NCI-H1092 (cell line): ENCODE measurements at regions not wholly inside any gene's neighbourhood (a gene's known extent, or its start where the extent isn't known, plus 50 kb on each side); places are given as distances from the start of the nearest gene placed in this dataset.

ENCODE experiments used
- DNase-seq: peaks from one replicate; lab custom pipeline; 2025; lab: John Stamatoyannopoulos, UW

DNA sequence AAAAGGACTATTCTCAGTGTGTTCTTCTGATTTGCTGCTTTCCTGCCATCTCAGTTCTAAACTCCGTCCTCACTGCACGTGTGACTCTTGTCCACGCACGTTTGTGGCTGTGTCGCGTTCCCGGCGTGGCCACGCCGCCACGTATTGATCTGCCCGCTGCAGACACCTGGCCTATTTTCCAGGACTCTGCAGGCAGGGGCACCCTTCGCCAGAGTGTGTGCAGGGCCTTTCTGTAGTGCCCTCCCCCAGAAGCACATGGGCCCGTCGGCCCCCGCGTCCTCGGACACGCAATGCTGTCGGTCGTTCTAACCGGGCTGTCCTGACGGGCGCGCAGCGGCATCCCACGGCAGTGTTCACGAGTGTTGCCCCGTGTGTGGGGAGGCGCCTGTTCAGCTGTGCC, 87.6 kb downstream of the YTHDF1 start:
- no peak for DNase-seq

DNA sequence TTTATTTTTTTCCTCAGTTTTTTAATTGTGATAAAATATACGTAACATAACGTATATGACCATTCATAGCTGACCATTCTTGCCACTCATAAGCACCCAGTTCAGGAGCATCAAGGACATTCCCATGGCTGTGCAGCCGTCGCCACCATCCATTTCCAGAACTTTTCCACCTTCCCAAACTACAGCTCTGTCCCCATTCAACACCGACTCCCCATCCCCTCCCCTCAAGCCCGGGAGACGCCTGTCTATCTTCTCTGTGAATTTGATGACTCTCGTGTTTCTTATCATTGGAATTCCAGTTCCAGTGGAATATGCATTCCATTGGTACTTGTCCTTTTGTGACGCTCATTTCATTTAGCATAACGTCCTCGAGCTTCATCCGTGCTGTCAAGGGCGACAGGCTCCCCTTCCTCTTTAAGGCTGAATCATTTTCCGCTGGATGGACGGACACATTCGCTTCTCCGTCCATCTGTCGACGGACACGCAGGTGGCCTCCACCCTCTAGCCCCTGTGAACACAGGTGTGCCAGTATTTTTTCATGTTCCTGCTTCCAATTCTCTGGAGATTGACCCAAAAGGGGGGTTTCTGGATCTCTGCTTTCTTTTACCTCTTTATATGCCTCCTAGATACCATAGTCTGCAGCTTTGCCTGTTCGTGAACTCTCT, 88.1 kb downstream of the YTHDF1 start:
- DNase-seq = no peak

DNA sequence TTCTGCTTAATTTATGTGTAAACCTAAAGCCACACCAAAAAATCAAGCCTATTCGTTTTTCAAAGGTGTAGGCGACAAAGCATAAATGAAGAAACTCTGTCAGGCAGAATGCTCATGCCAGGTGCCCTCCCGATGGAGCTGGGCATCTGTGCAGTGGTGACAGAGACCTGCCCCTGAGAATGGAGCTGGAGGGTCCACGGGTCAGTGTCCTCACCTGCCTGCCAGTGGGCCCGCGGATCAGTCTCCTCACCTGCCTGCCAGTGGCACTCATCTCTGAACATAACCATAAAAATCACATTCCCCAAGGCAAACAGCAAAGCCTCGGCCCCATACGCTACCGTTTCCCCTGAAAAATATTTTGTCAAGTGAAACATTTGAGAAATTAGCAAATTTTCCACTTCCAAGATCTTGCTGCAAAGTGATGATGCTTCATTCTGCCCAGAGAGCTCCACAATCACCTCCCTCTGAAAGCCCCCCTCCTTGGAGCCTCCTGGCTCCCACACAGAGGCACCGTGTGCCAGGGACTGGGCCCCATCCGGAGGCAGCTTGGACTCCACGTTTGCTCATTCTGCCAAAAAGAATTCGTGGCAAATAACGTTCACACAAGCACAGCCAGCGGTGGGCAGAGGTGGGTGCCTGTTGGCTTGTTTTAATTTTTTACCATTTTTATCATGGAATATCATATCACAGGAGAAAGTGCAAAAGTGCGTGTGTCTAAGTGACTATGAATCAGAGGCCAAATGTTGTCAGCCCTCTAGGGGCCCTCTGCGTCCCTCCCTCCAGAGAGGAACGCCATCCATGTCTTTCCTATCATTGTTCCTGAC, 88.8 kb downstream of the YTHDF1 start:
- no peak for DNase-seq

DNA sequence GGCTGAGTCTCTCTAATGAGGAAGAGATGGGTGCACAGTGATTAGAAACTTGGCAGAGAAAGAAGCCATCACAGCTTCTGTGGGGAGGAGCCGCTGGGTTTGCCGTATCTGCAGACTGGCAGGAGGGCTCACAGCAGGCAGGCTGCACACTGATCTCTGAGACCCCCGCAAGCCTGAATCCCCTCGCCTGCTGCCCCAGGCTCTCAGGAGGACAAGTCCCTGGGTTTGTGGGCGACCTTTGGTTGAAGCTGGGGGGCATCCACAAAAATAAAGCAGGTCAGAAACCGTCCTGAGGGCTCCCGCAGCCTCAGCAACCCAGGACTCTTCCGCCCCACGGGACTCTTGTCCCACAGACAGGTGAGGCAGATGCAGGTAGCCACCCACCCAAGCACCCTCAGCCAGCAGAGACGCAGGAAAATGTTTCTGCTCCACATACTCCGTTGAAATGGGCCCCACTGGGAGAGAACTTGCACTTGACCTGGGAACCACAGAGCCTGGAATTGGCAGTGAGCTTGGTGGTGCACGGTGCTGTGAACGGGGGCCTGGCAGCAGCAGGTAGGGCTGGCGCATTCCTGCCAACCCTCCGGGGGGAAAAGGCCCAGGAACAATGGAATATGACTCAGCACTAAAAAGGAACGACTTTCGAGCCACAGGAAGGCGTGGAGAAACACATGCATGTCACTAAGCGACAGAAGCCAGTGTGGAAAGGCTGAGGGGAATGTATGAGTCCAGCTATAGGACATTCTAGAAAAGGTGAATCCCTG, 89.9 kb downstream of the YTHDF1 start:
- no peak for DNase-seq

DNA sequence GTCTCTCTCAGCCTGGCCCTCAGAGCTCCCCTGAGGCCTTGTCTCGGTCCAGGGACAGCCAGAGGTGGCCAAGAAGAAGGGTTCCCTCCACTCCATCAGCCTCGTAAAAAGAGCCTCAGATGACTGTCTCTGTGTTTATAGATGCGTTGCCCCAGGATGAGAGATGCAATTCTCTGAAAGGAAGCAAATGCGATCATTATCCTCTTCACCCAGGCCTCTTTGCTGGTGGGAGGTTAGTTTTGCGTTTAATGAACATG, 90.4 kb downstream of the YTHDF1 start:
- DNase-seq = no peak

DNA sequence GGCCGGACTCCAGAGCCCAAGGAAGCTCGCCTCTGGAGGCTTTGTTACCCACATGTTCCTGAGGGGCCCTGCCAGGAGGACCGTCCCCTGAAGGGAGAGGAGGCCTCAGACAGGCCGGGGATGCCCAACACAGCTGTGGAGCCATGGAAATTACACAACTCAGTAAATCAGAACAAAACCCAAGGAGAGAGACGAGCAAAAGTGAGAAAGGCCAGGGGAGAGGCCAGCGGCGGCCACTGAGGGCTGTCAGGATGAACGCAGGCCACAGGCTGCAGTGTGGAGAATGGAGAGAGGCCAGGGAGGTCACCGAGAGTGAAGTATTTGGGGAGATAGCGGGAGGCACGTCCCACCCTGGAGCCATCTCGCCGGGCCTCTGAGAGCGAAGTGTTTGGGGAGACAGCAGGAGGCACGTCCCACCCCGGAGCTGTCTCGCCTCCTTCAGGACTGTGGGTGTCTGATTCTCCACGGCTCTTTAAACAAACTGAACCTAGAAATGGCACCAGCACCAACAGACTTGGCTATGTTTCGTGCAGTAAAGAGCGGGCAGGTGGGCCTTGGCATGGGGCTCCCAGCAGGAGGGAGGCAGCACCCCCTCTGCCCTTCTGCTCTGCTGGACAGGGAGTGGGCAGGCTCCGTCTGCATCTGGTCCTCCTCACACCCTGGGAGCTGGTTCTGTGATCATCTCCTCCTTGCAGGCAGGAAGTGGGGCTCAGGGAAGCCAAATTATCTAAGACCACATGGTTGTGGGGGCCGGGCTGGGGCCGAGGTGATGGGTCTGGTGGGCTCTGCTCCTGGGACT, 91.0 kb downstream of the YTHDF1 start:
- no peak for DNase-seq

DNA sequence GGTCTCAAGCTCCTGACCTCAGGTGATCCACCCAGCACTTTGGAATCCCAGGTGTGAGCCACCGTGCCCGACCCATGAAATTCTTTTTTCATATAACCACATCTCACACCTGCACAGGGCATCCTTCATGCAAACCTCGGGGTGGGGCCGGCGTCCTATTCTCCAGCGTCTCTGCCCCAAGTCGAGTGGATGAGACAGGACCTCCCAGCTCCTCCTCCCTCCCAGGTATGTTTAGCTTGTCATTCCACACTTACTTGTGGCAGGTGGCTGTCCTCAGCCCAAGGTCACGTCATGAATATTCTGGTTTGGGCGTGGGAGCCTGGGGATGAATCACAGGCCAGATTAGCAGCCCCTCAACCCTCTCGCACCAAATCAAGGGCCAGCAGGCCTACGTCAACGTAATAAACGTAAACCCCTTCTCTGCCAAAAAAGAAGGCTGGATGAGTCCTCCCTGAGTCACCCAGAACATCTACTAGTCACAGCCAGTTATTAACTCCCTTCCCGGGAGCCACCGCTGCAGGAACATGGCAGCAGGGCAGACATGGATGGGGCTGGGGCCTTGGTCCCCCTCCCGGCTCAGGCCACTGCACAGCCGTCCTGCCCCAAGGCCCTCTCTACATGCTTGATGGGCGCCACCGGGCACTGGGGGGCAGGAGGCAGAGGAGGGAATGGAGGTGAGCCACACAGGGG, 91.7 kb downstream of the YTHDF1 start:
- DNase-seq = no peak

DNA sequence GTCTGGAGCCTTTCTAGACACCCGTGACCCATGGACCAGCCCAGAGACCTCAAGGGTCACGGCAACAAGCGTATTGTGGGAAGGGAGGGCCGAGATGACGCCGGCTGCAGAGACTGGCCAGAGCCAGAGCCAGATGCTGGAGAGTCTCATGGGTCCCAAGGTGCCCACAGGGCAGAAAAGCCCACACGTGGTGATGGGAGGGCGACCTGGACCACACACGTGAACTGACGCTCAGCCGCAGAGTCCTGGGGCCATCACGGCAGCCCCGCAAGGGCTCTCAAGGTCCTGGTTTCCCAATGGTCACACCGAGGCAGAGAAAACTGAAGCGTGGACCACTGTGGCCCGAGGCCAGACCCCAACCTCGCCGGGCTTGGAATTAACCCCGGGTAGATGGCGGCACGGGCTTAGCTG, 92.6 kb downstream of the YTHDF1 start:
- no peak for DNase-seq

DNA sequence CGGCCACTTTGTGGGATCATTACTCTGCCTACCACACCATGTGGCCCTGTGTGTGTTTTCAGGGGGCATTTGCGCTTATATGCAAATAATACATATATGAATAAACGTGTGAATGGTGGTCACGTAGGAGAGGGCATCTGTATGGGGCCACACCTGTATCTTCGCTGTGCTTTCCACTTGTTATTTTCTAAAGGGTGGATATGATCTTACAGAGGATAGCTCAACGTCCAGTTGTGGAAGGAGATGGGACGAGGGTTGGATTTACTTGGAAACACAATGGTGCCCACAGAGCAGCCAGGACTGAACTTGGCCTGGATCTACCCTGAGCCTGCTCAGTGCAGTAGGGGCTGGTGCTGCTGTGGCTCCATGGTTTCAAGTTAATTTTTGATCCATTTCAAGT, 93.3 kb downstream of the YTHDF1 start:
- no peak for DNase-seq

DNA sequence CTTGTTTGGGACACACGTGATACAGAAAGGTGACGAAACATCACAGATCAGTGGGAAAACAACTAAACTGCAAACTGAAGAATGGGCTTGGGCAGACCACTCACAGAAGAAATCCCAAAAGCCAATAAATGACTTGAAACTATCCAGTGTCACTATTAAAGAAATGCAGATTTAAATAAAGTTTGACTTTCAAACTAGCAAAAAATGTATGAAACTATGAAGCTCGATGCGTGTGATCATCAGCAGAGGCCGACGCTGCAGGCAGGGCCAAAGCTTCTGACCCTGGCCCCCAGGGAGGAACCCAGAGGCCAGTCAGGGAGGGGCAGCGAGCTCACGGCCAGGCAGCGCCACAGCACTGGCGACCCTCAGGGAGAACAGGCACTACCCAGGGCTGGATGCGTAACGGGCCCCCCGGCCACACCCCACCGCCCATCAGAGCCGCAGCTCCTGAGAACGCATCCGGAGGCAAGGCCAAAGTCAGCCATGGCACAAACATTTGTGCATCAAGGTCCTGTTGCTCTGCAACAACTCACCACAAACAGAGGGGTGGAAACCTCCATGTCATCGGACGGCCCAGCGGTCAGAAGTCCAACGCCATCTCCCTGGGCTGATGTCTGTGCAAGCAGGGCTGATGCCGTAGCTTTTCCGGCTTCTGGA, 94.1 kb downstream of the YTHDF1 start:
- DNase-seq = no peak

DNA sequence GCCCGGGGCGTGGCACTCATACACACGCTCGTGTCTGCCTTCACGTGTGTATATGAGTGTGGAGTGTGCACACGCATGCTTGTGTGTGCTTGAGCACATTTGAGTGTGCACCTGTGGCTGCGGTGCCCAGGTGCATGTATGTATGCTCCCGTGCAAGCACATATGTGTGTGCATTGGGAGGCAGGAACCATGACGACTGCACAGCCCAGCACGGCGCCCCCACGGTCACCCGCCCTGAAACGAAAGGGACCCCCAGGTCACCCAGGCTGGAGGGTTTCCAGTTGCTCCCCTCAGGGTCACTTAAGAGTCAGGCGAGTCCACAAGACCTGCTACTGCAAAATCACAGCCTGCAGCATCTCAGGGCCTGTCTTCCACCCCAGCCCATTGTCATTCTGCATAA, 94.7 kb downstream of the YTHDF1 start:
- DNase-seq = no peak

DNA sequence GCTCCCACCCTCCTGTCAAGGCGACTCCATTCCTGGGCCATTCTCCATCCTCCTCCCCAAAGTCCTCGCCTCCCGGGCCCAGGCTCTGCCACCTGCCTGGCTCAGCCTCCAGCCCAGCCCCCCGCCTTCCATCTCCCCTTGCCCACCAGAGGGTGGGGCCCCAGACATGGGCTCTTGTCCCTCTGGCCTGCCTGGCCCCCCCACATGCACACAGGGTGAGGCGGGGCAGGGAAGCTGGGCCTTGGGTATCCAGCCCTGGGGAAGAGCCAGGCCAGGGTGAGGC, 95.2 kb downstream of the YTHDF1 start:
- DNase-seq = no peak

DNA sequence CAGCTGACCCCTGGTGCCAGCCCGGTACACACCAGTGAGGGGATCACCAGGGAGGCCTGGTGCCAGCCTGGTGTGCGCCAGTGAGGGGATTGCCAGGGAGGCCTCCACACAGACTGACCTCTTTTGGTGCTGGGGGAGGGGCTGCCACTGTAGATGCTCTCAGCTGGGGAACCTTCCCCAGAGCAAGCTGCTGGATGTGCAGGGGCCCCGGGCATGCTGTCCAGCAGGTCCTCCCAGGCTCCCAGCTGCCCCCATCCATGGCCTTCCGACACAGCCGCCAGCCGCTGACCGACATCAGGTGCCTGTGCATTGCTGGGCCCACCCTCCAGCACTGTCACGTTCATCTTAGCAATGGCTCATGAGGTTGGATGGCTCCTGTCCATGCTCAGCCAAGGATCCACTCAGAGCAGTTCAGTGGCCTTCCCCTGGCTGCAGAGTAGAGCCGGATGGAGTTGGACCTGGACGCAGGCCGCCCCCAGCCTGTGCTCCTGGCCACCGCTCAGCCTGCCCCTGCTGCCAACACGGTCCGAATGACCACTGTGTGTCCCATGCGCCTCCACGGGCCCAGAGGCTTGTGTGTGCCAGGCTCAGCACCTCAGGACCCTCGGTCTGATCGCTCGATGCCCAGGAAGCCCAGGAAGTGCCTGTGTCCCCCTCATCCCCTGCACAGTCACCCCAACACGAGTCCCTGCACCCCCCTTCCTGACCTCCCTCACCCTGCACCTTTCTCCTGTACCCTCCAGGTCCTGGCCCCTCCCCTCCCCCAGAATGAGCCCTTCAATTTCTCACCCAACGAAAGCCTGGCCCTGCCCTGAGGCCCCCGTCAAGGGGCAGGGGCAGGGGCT, 95.7 kb downstream of the YTHDF1 start:
- DNase-seq = no peak

DNA sequence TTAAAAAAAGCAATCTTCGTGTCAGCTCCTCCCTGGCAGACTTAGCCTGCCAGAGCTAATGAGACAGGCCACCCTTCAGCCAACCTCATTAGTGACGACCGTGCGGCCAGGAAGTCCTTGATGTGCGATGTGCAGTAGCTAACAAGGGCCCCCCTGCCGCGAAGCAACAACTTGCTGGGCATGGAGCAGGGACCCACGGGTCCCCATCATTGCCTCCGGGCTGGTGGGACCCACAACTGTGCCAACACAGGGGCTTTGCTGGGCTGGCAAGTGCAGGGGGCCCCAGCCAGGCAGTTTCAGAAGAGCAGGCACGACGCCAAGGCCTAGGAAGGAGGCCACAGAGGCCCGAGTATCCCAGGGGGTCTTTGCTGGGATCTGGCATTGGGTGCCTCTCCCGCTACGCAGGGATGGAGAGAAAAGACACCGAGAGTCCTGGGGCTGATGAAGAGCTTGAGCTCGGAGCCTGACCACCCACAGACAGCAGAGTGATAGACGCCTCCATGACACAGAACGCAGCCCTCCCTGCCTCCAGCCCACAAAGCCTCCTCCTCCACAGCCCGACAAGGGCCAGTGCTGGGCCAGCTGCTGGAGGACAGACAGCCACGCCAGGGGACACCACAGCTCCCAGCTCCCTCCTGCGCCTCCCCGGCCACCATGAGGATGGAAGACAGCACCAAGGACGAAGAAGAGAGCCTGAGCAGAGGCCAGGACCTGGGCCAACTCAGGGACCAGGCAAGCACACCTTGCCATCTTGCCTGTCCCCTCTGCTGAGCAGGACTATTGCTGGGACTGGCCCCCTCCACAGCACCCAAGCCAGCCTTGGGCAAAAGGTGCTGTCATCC, 96.6 kb downstream of the YTHDF1 start:
- no peak for DNase-seq

DNA sequence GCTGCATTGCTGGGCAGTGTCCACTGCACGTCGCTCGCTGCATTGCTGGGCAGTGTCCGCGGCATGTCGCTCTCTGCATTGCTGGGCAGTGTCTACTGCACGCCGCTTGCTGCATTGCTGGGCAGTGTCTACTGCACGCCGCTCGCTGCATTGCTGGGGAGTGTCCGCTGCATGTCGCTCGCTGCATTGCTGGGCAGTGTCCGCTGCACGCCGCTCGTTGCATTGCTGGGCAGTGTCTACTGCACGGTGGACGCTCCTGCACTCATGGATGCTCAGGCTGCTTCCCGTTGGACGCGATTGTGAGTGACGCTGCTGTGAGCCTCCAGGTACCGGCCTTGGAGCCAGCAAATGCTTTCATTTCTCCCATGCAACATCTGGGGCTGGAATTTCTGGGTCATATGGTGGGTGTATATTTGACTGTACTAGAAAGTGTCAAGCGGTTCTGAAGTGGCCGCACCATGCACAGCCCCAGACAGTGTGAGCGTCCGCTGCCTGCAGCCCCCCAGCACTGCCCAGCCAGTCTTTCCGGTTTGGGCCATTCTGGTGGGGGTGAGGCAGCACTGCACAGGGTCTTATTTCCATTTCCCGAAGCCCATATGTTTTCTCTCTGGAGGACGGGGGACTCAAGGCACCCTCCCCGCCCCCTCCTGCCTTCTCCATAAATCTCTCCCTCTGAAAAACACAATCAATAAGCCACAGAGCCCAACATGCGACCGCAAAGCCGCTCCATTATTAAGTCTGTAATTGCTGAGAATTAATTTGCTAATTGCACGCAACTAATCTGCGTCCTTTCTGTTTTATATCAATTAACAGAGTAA, 97.4 kb downstream of the YTHDF1 start:
- DNase-seq = no peak

DNA sequence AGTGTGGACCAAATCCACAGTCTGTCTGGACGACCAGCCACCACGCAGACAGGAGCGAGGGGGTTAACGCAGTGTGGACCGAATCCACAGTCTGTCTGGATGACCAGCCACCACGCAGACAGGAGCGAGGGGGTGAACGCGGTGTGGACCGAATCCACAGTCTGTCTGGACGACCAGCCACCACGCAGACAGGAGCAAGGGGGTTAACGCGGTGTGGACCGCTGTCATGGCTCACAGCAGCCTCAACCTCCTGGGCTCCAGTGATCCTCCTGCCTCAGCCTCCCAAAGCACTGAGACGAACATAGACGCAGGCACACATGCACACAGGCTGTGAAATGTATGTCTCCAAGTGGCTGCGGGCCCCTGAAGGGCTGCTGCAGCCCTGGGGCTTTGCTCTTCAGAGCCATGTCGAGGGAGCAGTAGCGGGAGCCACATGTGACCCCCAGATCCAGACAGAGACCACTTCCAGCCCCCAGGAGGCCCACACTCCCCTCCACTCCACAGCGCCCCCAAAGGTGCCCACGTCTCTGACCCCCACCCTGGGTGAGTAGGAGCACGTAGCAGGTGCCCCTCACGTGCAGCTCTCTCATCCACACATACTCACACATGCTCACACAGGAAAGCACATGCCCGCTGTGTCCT, 98.1 kb downstream of the YTHDF1 start:
- DNase-seq = no peak

DNA sequence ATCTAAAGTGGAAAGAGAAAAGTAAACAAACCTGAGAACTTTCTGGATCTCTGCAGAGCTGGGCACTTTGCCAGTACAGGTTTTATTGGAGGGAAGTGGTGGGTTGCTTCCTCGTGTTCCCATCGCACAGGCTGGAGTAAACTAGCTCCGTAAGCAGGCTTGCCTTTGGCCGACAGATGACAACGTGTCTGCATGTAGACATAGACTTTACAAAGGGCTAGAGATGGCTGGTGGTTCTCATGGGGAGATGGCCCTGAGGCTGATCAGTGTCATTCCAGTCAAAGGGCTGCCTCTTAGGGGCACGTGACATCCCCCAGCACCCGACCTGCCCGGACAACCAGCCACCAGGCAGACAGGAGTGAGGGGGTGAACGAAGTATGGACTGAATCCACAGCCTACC, 98.8 kb downstream of the YTHDF1 start:
- no peak for DNase-seq

DNA sequence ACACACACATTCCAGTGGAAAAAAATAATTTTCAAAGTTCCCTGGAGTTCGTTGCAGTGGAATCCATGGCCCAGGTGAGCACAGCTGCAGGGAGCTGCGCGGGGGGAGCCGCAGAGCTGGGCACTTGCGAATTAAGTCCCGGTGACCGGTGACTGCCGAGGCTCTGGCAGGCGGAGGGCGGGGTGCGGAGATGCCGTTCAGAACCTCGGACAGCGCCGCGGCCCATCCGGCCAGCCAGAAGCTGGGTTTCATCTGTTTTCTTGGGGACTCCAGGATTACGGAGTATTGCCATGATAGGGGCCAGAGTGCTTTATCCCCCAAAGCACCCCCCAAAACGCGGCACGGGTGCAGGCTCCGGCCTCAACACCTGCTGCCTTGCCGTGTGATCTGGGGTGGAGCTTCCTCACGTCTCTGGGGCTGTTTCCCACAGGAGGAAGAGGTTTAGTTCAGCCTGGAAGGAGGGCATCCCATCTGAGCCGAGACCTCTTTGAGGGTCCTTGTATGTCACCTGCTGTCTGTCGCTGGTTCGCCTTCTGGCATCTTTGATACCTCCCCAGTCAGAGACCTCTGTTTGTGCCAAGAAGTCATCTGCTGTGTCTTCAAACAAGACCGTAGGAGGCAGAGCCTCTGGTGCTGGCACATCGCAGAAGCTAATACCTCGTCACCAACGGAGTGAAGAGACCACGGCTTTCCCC, 99.4 kb downstream of the YTHDF1 start:
- no peak for DNase-seq
